HG02840 (cell line): ENCODE measurements at regions not wholly inside any gene's neighbourhood (a gene's known extent, or its start where the extent isn't known, plus 50 kb on each side); places are given as distances from the start of the nearest gene placed in this dataset.
"Not testable (repeated sequence)": the region's sequence is repeated elsewhere in the genome, so short reads cannot be mapped to it uniquely, and the experiment has no call there.

ENCODE experiments used
- ATAC-seq: cut with Tn5 transposase; IDR thresholded peaks from one replicate; pipeline ENCODE4 v1.9.1; 2021; ENCODE audit warnings: mild to moderate bottlenecking, moderate library complexity, moderate number of reproducible peaks; ENCODE audit not compliant: unreplicated experiment, low FRiP score

- no peak for ATAC-seq
Observed at GRCh38 chr4:105022811-105023667, 123.6 kb upstream of the TET2 start.

DNA sequence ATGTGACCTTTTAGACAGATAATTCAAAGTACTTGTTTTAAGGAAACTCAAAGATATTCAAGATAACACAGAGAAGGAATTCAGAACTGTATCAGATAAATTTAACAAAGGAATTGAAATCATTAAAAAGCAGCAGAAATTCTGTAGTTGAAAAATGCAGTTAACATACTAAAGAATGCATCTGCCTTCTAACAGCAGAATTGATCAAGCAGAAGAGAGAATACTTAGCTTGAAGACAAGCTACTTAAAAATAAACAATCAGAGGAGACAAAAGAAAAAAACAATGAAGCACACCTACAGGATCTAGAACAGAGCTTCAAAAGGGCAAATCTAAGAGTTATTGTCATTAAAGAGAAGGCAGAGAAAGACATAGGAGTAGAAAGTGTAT is 123.0 kb upstream of the TET2 start:
- no peak for ATAC-seq

- no peak for ATAC-seq
Observed at GRCh38 chr4:105025263-105026017, 121.2 kb upstream of the TET2 start.

DNA sequence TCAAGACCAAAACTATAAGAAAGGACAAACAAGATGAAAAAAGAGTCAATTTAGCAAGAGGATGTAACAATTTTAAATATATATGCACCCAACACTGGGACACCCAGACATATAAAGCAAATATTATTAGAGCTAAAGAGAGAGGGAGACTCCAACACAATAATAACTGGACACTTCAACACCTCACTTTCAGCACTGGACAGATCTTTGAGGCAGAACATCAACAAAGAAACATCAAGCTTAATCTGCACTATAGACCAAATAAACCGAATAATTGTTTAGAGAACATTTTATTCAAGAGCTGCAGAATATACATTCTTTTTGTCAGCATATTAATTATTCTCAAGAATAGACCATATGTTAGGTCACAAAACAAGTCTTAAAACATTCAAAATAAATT is 109.7 kb upstream of the TET2 start:
- no peak for ATAC-seq

GRCh38 chr4:105042451-105042850 is 104.2 kb upstream of the TET2 start:
- ATAC-seq: no peak

- no peak for ATAC-seq
Observed at GRCh38 chr4:105050896-105051295, 95.8 kb upstream of the TET2 start.

- ATAC-seq: no peak
Observed at GRCh38 chr4:105057370-105058105, 89.1 kb upstream of the TET2 start.

DNA sequence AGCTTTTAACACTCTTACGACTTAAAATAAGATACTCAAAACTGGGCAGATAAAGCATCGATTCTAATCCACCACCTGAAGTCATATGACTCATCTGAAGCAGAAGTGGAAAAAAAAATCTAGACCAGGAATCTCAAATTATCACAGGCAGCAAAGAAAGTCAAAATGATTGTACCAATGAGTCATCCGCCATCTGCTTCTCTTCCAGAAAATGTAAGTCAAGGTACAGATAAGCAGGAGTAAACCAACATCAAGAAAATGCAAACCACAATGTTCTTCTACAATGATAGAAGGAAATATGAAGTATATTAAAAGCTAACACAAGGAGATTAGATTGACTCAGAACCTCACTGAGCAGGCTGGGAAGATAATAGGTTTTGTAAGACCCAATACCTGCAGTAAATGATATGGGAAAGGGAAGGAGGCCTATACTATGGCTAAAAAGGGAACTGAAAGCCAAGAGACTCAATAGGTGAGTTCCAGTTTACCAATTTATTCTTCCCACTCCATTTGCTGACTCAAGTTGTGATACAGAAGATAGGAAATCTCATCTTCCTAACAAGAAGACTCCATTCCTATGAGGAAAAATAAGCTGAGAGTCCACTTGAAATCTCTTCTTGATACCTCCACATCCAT is 88.4 kb upstream of the TET2 start:
- ATAC-seq: no peak

GRCh38 chr4:105059337-105059736 is 87.3 kb upstream of the TET2 start:
- no peak for ATAC-seq

GRCh38 chr4:105060628-105061027 is 86.0 kb upstream of the TET2 start:
- peak; percentile 95 for ATAC-seq

- ATAC-seq: peak; percentile 29
Observed at GRCh38 chr4:105061136-105061696, 85.5 kb upstream of the TET2 start.

- ATAC-seq: no peak
Observed at GRCh38 chr4:105061731-105062130, 84.9 kb upstream of the TET2 start.

DNA sequence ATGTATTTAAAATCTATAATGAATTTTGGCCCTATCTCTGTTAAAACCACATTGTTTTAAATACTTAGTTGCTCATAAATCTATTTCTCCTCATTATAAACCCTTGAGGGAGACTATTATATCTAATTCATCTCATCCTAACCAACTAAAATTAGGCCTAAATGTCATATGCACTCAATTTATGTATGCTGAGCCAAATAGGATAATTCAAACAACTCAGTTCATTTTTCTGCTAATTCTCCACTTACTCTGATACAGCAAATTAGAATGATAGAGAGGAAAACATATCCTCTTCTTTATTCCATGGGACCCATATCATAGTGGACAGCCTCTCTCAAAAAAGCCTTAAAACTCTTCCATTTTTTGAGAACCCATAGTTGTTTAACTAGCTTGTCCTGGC is 80.3 kb upstream of the TET2 start:
- ATAC-seq: no peak

DNA sequence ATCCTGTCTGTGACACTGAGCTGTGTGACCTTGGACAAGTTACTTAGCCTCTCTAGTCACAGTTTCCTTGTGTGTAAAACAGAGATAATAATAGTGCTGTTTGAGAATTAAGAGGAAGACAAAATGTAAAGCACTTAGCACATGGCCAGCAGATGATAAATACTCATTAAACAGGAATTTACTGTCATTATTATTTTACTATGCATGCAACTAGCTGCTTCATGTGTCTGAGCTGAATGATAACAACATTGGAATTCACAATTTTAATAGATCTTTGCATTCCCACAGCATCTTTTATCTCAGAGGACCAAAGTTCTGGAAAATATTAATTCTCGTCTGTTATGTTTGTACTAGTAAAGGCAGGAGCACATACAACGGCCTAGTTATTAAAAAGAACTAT is 79.2 kb upstream of the TET2 start:
- no peak for ATAC-seq

GRCh38 chr4:105067946-105068345 is 78.7 kb upstream of the TET2 start:
- ATAC-seq: no peak

- ATAC-seq: no peak
Observed at GRCh38 chr4:105068516-105068915, 78.2 kb upstream of the TET2 start.

GRCh38 chr4:105072095-105072494 is 74.6 kb upstream of the TET2 start:
- ATAC-seq: not testable (repeated sequence)

GRCh38 chr4:105074097-105074496 is 72.6 kb upstream of the TET2 start:
- ATAC-seq: no peak

- no peak for ATAC-seq
Observed at GRCh38 chr4:105075045-105075444, 71.6 kb upstream of the TET2 start.

DNA sequence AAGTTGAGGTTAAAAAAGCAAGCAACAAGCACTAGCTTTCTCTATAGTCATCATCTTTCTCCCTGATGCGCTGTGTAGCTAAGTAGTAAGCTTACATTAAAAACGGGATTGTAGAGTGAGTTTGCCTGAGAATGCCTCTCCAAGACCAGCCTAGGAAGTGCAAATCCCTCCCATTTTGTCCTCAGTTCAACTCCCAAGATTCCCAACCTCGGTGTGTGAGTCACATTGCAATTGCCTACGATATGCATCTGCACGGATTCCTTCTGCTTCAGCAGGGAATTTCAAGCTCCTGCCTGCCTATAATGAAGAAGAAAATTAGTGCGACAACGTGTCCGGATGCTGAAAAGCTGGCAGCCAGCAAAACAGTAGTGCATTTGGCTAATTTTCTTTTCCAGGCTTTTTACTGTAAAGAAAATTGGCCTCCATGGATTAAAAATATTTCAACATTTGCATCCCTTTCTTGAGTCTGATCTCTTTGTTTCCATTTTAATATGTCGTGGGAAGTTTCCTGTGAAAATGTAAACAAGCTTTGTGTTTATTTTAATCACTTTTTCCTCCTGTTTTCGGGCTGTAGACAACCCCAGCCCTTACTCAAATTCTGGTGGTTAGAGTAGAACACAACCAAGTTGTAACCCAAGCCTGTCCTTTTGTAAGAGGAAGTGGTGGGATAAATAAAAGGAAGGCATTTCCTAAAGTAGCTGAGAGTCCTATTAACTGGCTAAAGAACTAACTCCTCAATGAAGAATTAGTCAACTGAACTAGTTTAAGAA is 58.4 kb upstream of the TET2 start:
- no peak for ATAC-seq
